GM18951 (cell line): ENCODE measurements at regions not wholly inside any gene's neighbourhood (a gene's known extent, or its start where the extent isn't known, plus 50 kb on each side); places are given as distances from the start of the nearest gene placed in this dataset.
"Not testable (repeated sequence)": the region's sequence is repeated elsewhere in the genome, so short reads cannot be mapped to it uniquely, and the experiment has no call there.

ENCODE experiments used
- POLR2A ChIP-seq: IDR thresholded peaks from 4 replicates; pipeline ENCODE4 v1.6.1; 2011; ENCODE audit warnings: mild to moderate bottlenecking; ENCODE audit not compliant: insufficient read length, insufficient read depth; ENCODE audit errors: extremely low read depth
- in situ Hi-C: fragments of 300-500 bp; cut with MboI; formaldehyde crosslinking; loops from one replicate; pipeline ENCODE4 v1.12.0; 2022; ENCODE audit warnings: low sequenced_read_pairs, mixed read lengths, inconsistent platforms; ENCODE audit not compliant: unreplicated experiment

- in situ Hi-C loops, result no loop called here
- TF ChIP-seq POLR2A, result no peak
Measured at GRCh38 chr1:88484881-88485280, 199.2 kb upstream of the PKN2 start.

DNA sequence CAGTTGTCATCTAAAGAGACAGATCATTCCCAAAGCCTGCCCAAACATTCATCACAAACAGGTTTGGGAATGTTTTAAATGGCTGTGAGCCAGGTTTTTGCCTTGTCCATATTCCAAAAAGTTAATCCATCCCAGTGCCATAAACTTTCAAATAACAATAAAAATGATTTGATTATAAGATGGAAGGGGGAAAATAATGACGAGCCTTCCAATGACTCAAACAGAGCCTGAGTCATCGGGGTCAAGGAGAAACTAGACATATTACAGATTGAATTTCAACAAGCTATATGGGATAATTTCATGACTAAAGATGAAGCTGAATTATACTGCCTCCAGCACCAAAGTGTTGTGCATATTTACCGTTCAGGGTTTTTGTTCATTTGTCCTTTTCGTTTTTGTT, 195.8 kb upstream of the PKN2 start:
- no peak for TF ChIP-seq POLR2A
- in situ Hi-C loops, result no loop called here

- TF ChIP-seq POLR2A, result no peak
- in situ Hi-C loops, result no loop called here
Measured at GRCh38 chr1:88490676-88491075, 193.4 kb upstream of the PKN2 start.

DNA sequence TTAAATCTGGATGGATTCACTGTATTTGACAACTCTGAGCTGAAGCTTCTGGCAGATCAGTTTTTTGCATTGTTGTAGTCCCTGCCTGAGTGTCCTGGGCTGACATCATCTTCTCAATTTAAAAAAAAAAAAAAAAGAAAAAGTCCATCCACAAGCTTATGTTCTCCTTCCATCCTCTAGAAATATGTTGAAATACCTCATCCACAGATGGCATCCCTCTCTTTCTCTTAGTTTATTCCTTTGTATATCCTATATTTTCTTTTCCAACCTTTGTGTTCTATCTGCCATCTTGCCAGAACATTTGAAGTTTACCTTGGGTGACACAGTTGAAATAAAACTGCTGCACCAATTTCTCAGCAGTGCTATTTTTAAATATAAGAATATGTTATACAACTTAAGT, 184.4 kb upstream of the PKN2 start:
- no peak for TF ChIP-seq POLR2A
- in situ Hi-C loops, result no loop called here

- no peak for TF ChIP-seq POLR2A
- in situ Hi-C loops, result no loop called here
Measured at GRCh38 chr1:88502886-88503285, 181.2 kb upstream of the PKN2 start.

GRCh38 chr1:88503646-88504045, 180.4 kb upstream of the PKN2 start:
- in situ Hi-C loops, result no loop called here
- no peak for TF ChIP-seq POLR2A

DNA sequence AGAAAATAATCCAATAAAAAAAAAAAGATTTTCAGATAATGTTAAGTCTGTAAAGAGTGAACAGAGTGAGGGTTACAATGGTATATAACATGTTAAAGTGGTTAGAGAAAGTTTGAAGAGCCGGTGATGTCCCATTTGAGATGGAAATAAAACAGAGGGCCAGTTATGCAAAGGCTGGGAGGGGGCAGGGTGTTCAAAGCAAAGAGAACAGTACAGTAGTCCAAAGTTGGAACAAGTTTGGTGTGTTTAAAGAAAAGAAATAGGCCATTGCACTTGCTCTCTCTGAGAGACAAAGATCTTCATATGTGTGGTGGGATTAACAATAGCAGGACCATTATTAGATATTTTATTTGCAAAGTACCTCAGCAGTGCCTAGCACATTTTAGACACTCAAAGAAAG, 179.5 kb upstream of the PKN2 start:
- in situ Hi-C loops, result no loop called here
- TF ChIP-seq POLR2A, result no peak

- in situ Hi-C loops, result no loop called here
- TF ChIP-seq POLR2A, result no peak
Measured at GRCh38 chr1:88509379-88509778, 174.7 kb upstream of the PKN2 start.

DNA sequence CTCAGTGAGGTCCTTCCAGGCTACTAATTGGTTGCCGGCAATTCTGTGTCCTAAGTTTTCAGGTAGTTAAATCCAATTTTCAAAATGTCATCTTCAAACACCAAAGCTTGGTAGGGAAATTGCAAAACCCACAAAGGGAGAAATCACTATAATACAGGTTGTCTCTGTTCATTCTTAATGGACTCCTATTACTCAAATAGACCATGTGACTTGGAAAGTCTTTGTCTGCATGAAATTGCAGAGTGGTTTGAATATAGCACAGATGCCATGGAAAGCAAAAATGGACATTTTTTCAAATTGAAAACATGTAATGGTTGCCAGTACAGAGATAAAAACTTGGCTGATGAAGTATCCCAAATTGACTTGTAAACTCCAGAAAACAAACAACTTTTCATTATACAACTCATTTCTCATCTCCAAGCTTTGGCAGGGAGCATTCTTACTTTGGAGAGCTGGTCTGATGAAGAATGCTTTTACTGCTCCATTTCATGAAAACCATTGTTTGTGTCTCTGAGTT, 169.5 kb upstream of the PKN2 start:
- no peak for TF ChIP-seq POLR2A
- in situ Hi-C loops, result no loop called here

- in situ Hi-C loops, result not testable (repeated sequence)
Measured at GRCh38 chr1:88517499-88517898, 166.6 kb upstream of the PKN2 start.

DNA sequence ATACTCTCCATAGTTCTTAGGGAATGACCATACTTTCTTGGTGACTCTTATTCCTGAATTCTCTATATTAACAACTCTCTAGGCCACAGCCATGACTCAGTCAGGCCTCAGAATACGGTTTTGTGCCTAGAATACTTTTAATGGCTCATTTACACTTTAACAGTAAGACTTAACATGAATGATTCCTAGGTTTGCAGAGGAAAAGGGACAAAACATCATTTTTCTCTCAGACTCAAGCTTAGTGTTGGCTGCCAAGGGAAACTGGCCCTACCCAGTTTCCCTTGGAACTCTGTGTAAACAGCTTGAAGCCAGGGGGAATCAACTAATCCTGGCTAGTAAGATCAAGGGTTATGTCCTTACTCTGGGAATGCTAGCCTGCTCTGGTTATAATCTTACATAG, 164.9 kb upstream of the PKN2 start:
- no peak for TF ChIP-seq POLR2A
- in situ Hi-C loops, result no loop called here

- in situ Hi-C loops, result no loop called here
- TF ChIP-seq POLR2A, result no peak
Measured at GRCh38 chr1:88523854-88524528, 160.1 kb upstream of the PKN2 start.

DNA sequence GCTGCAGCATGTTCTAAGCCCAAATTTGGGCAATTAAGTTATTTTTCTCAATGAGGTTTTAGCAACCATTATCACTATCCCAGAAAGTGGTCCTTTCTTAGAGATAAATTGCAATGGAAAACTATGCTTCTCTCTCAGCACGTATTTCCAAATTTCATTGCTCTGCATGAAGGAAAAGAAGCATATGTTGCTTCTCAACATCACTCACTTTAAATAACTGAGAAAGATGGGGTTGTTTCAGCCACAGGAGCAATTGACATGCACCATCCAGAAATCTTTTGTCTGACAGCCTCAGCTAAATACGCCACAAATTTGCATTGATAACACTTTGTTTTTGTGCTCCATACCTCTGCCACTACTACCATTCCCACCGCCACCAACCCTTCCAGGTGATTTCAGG, 157.6 kb upstream of the PKN2 start:
- in situ Hi-C loops, result no loop called here
- no peak for TF ChIP-seq POLR2A

- in situ Hi-C loops, result no loop called here
Measured at GRCh38 chr1:88528792-88529191, 155.3 kb upstream of the PKN2 start.

DNA sequence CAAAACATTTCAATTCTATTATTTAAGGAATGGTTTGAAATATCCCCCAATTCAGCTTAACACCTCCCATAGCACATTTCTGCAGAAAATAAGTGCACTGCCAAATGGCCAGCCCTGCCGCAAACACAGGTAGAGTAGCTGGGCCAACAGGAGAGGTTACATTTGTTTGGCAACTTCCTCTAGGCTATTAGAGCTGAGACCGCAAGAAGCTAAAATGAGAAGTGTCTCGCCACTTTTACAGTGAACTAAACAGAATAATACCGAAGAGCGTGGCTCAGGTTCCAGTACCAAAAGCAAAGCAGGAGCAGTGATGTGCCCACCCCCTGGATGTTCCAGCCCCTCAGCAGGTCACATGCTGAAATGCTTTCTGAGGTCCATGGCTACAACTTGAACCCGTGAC, 154.5 kb upstream of the PKN2 start:
- in situ Hi-C loops, result no loop called here

More at GRCh38 chr1:88528792-88529191, 155.3 kb upstream of the PKN2 start:
- TF ChIP-seq POLR2A, result no peak

More for the DNA sequence above, 154.5 kb upstream of the PKN2 start:
- TF ChIP-seq POLR2A, result no peak
